K562 (cell line): ENCODE measurements at regions not wholly inside any gene's neighbourhood (a gene's known extent, or its start where the extent isn't known, plus 50 kb on each side); places are given as distances from the start of the nearest gene placed in this dataset.

Source experiments
- ATAC-seq: fragments of 200-7000 bp; cut with Tn5 transposase; 3 replicates; pipeline ENCODE4 v1.9.1; 2020; ENCODE audit warnings: moderate library complexity
- BruUV-seq: library from RNA; stranded (reverse); fragments of 400-500 nt; replicated peaks from 2 replicates; lab custom pipeline; 2021; lab: Mats Ljungman, UMichigan
- CTCF ChIA-PET: fragments of 300-600 bp; formaldehyde crosslinking; extraction: SDS; loops from one replicate; lab custom pipeline; 2021; ENCODE audit warnings: low intra/inter-chr PET ratio; lab: Yijun Ruan, JAX
- POLR2A ChIA-PET: fragments of 300-600, 350-650 bp; sonication (Branson Sonifier 250); formaldehyde crosslinking; extraction: SDS; loops from one replicate; lab custom pipeline; 2021; ENCODE audit warnings: antibody characterized with exemption, inconsistent platforms; lab: Yijun Ruan, JAX
- DNase-seq, 4 experiments: peaks; one replicate each; pipeline versions ENCODE4 v3.0.0 to v3.0.0-alpha.2; 2011 to 2018; ENCODE audit warnings: low spot score in 3 of 4, mixed read lengths in 3 of 4; ENCODE audit errors: extremely low read depth in 1 of 4
- FAIRE-seq: peaks from 2 replicates; lab custom pipeline; 2011; peaks lifted over from hg19 to GRCh38; lab: Jason Lieb, UNC
- H2AFZ ChIP-seq: 2 replicates; pipeline ENCODE4 v1.6.0; 2011; ENCODE audit warnings: low read depth, low read length, control low read depth, inconsistent platforms
- H3K27ac ChIP-seq: fragments of 200-600 bp; 3 replicates; pipeline ENCODE4 v1.8.0; 2011; ENCODE audit warnings: low read depth, mild to moderate bottlenecking, control low read depth, inconsistent platforms, low read length, moderate library complexity, mixed read lengths; ENCODE audit errors: extremely low read depth
- H3K27me3 ChIP-seq, 2 experiments: fragments of 300-600 bp in 1 of 2; 2 replicates in 1 of 2; 3 replicates in 1 of 2; pipeline versions ENCODE4 v1.6.0 to v1.8.0; 2011; ENCODE audit warnings: inconsistent platforms in 2 of 2, low read length in 2 of 2, mild to moderate bottlenecking in 1 of 2, mixed read lengths in 1 of 2, moderate library complexity in 1 of 2; ENCODE audit not compliant: control insufficient read depth in 2 of 2, insufficient read depth in 2 of 2
- H3K36me3 ChIP-seq: fragments of 300-600 bp; 3 replicates; pipeline ENCODE4 v1.8.0; 2011; ENCODE audit warnings: mild to moderate bottlenecking, low read length, inconsistent platforms; ENCODE audit not compliant: control insufficient read depth, insufficient read depth
- H3K4me1 ChIP-seq, 2 experiments: fragments of 200-600 bp in 1 of 2; replicated peaks in 1 of 2; 2 replicates in 1 of 2; 3 replicates in 1 of 2; pipeline versions ENCODE4 v1.5.1 to v1.8.0; 2011; ENCODE audit warnings: inconsistent platforms in 2 of 2, low read length in 2 of 2, mild to moderate bottlenecking in 1 of 2, mixed read lengths in 1 of 2, moderate library complexity in 1 of 2; ENCODE audit not compliant: control insufficient read depth in 2 of 2, insufficient read depth in 2 of 2
- H3K4me2 ChIP-seq: 2 replicates; pipeline ENCODE4 v1.6.1; 2011; ENCODE audit warnings: low read length, control low read depth, inconsistent platforms, mixed read lengths; ENCODE audit not compliant: insufficient read depth
- H3K4me3 ChIP-seq: fragments of 200-600 bp; sonication (generic), shearing (Covaris generic); 2 replicates; pipeline ENCODE4 v1.5.1; 2016; ENCODE audit warnings: control low read depth, inconsistent platforms
- H3K79me2 ChIP-seq: fragments of 200-600 bp; 3 replicates; pipeline ENCODE4 v1.8.0; 2011; ENCODE audit warnings: low read length, inconsistent platforms; ENCODE audit not compliant: control insufficient read depth, insufficient read depth
- H3K9ac ChIP-seq, 2 experiments: 2 replicates each; pipeline versions ENCODE4 v1.6.0 to v1.6.1; 2011; ENCODE audit warnings: low read depth in 2 of 2, low read length in 2 of 2, control low read depth in 1 of 2, inconsistent platforms in 1 of 2, mild to moderate bottlenecking in 1 of 2, mixed read lengths in 1 of 2; ENCODE audit not compliant: insufficient read depth in 1 of 2
- H3K9me1 ChIP-seq: one replicate; pipeline ENCODE4 v1.6.0; 2011; ENCODE audit warnings: inconsistent platforms, mild to moderate bottlenecking, low read length, moderate library complexity; ENCODE audit not compliant: control insufficient read depth, insufficient read depth
- H3K9me3 ChIP-seq: replicated peaks from 2 replicates; pipeline ENCODE4 v1.5.1; 2011; ENCODE audit warnings: low read depth, low read length, inconsistent platforms; ENCODE audit not compliant: control insufficient read depth, insufficient read depth
- H4K20me1 ChIP-seq: replicated peaks from 2 replicates; pipeline ENCODE4 v1.6.1; 2011; ENCODE audit warnings: low read length, inconsistent platforms, mixed read lengths; ENCODE audit not compliant: control insufficient read depth, insufficient read depth
- CHD4 ChIP-seq: fragments of 200-600 bp; sonication (generic); IDR thresholded peaks from 3 replicates; pipeline ENCODE4 v1.6.1; 2012; ENCODE audit warnings: low read depth, mild to moderate bottlenecking, mixed read lengths, low read length, inconsistent platforms; ENCODE audit not compliant: insufficient read depth, insufficient replicate concordance, poor library complexity, severe bottlenecking
- CREB5 ChIP-seq: fragments of 250-450 bp; sonication (Bioruptor Pico); IDR thresholded peaks from 2 replicates; pipeline ENCODE4 v1.5.0; 2020; ENCODE audit warnings: mild to moderate bottlenecking
- E2F8 ChIP-seq: fragments of 450-650 bp; IDR thresholded peaks from 2 replicates; pipeline ENCODE4 v1.7.1; 2018; ENCODE audit warnings: mild to moderate bottlenecking, low read depth; ENCODE audit not compliant: partially characterized antibody
- EP300 ChIP-seq: IDR thresholded peaks from 2 replicates; pipeline ENCODE4 v1.6.1; 2012; ENCODE audit warnings: low read length, improper control_type of control experiment
- FUS ChIP-seq: fragments of 200-400 bp; formaldehyde crosslinking; optimal IDR thresholded peaks from 2 replicates; pipeline ENCODE3; 2017; ENCODE audit warnings: low read depth, low read length
- PHF20 ChIP-seq: fragments of 450-650 bp; IDR thresholded peaks from 2 replicates; pipeline ENCODE4 v1.6.1; 2018; ENCODE audit not compliant: partially characterized antibody
- PHTF2 ChIP-seq: fragments of 250-450 bp; sonication (Bioruptor Pico); IDR thresholded peaks from 2 replicates; pipeline ENCODE4 v1.5.0; 2021; ENCODE audit warnings: mild to moderate bottlenecking
- RBM15 ChIP-seq: fragments of 200-400 bp; formaldehyde crosslinking; IDR thresholded peaks from 2 replicates; pipeline ENCODE4 v1.6.1; 2018; ENCODE audit warnings: mild to moderate bottlenecking, low read length, moderate library complexity; ENCODE audit not compliant: insufficient read depth
- ZNF212 ChIP-seq: fragments of 450-650 bp; formaldehyde crosslinking; IDR thresholded peaks from 2 replicates; pipeline ENCODE4 v1.4.0; 2020; ENCODE audit warnings: mild to moderate bottlenecking
- WGBS: fragments of 100-300 bp; shearing (Covaris generic); methylation state at CpG from one replicate; pipeline ENCODE4 v1.1.6; 2016; ENCODE audit warnings: low coverage, mixed read lengths; ENCODE audit not compliant: insufficient coverage; ENCODE audit errors: missing lambda C conversion rate; 5-methylcytosine and 5-hydroxymethylcytosine counted together
- in situ Hi-C: fragments of 300-500 bp; cut with MboI; formaldehyde crosslinking; loops from 4 replicates; pipeline ENCODE4 v1.15.0; 2018; ENCODE audit warnings: inconsistent platforms, mixed read lengths
- intact Hi-C: fragments of 100-400 bp; cut with micrococcal nuclease; formaldehyde crosslinking; loops from 2 replicates; pipeline ENCODE4 v1.14.2; 2022
- TF ChIP-seq, protein P1 (sequence below): fragments of 450-650 bp; IDR thresholded peaks from 2 replicates; pipeline ENCODE4 v1.6.1; 2016; ENCODE audit warnings: low read depth

DNA sequence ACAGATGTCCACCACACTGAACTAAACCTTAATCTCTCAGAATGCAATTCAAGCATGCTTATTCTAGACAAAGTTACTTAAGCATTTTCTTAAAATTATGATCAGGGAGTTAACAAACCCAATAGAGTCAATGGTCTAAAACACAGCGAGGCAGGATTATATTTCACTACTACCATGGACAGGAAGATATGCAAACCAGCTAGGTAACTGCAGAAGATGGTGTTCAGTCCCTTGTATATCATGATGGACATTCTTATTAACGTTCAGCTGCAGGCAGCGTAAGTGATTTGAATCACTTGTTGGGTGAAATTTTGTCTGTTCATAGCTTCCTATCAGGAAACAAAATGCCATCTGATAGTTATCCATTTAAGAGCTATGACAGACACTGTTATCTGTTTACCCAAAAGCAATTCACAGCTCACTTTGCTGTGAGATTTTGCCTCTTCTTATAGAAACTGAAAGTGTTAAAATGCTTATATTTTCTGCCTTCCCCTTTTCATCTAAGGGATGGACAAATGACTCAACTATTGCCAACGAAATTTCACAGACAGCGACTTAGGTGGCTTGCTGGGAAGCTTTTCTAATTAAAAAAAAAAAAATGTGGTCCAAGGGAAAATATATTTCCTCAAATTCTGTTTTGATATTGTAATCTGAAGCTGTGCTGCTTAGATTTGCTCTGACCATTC lies 591.9 kb downstream of the DACH1 start:
- ATAC-seq = no peak
- H3K4me3 ChIP-seq = no peak overlapping the region
- no peaks in the 10 kb centered on the region for H4K20me1 ChIP-seq
- H3K4me2 ChIP-seq = no peak overlapping the region
- ChIA-PET CTCF (no interaction called here), POLR2A (no interaction called here)
- no peak overlapping the region for H3K9ac ChIP-seq
- no peaks in the 10 kb centered on the region for H3K27me3 ChIP-seq
- H3K9me3 ChIP-seq = no peaks in the 10 kb centered on the region
- no TSS peak for BruUV-seq
- 0% methylated on average over 5 of the region's 5 CpGs for WGBS
- DNase-seq = no peak
- FAIRE-seq = no peak
- no peaks in the 10 kb centered on the region for H3K9me1 ChIP-seq
- no peaks in the 10 kb centered on the region for H3K36me3 ChIP-seq
- no peaks in the 10 kb centered on the region for H3K79me2 ChIP-seq
- intact Hi-C loops (no loop called here), in situ Hi-C loops (no loop called here)
- H3K4me1 ChIP-seq = no peaks in the 10 kb centered on the region
- no peak overlapping the region for H2AFZ ChIP-seq
- H3K27ac ChIP-seq = no peak overlapping the region
- no peak for TF ChIP-seq PHF20
- no peak for TF ChIP-seq FUS
- no peak for TF ChIP-seq CHD4
- TF ChIP-seq E2F8 = no peak
- TF ChIP-seq PHTF2 (CRISPR knock-in tag) = no peak
- TF ChIP-seq, protein P1, sequence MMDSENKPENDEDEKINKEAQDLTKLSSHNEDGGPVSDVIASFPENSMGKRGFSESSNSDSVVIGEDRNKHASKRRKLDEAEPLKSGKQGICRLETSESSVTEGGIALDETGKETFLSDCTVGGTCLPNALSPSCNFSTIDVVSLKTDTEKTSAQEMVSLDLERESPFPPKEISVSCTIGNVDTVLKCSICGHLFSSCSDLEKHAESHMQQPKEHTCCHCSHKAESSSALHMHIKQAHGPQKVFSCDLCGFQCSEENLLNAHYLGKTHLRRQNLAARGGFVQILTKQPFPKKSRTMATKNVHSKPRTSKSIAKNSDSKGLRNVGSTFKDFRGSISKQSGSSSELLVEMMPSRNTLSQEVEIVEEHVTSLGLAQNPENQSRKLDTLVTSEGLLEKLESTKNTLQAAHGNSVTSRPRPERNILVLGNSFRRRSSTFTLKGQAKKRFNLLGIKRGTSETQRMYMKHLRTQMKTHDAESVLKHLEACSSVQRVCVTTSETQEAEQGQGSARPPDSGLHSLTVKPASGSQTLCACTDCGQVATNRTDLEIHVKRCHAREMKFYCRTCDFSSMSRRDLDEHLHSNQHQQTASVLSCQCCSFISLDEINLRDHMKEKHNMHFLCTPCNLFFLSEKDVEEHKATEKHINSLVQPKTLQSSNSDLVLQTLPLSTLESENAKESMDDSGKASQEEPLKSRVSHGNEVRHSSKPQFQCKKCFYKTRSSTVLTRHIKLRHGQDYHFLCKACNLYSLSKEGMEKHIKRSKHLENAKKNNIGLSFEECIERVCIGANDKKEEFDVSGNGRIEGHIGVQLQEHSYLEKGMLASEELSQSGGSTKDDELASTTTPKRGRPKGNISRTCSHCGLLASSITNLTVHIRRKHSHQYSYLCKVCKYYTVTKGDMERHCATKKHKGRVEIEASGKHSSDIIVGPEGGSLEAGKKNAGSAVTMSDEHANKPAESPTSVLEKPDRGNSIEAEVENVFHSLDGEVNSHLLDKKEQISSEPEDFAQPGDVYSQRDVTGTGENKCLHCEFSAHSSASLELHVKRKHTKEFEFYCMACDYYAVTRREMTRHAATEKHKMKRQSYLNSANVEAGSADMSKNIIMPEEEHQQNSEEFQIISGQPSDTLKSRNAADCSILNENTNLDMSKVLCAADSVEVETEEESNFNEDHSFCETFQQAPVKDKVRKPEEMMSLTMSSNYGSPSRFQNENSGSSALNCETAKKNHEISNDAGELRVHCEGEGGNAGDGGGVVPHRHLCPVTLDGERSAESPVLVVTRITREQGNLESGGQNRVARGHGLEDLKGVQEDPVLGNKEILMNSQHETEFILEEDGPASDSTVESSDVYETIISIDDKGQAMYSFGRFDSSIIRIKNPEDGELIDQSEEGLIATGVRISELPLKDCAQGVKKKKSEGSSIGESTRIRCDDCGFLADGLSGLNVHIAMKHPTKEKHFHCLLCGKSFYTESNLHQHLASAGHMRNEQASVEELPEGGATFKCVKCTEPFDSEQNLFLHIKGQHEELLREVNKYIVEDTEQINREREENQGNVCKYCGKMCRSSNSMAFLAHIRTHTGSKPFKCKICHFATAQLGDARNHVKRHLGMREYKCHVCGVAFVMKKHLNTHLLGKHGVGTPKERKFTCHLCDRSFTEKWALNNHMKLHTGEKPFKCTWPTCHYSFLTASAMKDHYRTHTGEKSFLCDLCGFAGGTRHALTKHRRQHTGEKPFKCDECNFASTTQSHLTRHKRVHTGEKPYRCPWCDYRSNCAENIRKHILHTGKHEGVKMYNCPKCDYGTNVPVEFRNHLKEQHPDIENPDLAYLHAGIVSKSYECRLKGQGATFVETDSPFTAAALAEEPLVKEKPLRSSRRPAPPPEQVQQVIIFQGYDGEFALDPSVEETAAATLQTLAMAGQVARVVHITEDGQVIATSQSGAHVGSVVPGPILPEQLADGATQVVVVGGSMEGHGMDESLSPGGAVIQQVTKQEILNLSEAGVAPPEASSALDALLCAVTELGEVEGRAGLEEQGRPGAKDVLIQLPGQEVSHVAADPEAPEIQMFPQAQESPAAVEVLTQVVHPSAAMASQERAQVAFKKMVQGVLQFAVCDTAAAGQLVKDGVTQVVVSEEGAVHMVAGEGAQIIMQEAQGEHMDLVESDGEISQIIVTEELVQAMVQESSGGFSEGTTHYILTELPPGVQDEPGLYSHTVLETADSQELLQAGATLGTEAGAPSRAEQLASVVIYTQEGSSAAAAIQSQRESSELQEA = no peak
- TF ChIP-seq RBM15 = no peak
- no peak for TF ChIP-seq CREB5 (CRISPR knock-in tag)
- no peak for TF ChIP-seq EP300
- TF ChIP-seq ZNF212 (CRISPR knock-in tag) = no peak
